CD4-positive, alpha-beta T cell (primary cell): ENCODE measurements at regions not wholly inside any gene's neighbourhood (a gene's known extent, or its start where the extent isn't known, plus 50 kb on each side); places are given as distances from the start of the nearest gene placed in this dataset.

Experiments
- ATAC-seq: fragments of 200-7000 bp; cut with Tn5 transposase; one replicate; pipeline ENCODE4 v1.10.0; 2022; ENCODE audit warnings: mild to moderate bottlenecking; ENCODE audit not compliant: poor library complexity
- CTCF ChIA-PET: fragments of 350-600 bp; sonication (Branson Sonifier 250); formaldehyde crosslinking; loops from one replicate; lab custom pipeline; 2021; ENCODE audit warnings: antibody characterized with exemption, inconsistent platforms; lab: Charles Lee
- POLR2A ChIA-PET: fragments of 350-600 bp; sonication (Branson Sonifier 250); formaldehyde crosslinking; loops from one replicate; lab custom pipeline; 2021; ENCODE audit warnings: antibody characterized with exemption, inconsistent platforms; lab: Charles Lee
- DNase-seq, 14 experiments: peaks; one replicate each; pipeline ENCODE4 v3.0.0-alpha.2; 2013 to 2020; ENCODE audit warnings: mixed read lengths in 2 of 14
- H3K27ac ChIP-seq, 2 donors: one replicate each; pipeline versions ENCODE4 v1.5.1 to v1.7.0; 2013; ENCODE audit warnings: low read length in 2 of 2, low read depth in 1 of 2, mild to moderate bottlenecking in 1 of 2
- H3K27me3 ChIP-seq, 2 experiments: 1 replicate in 1 of 2; 2 replicates in 1 of 2; pipeline versions ENCODE4 v1.6.1 to v1.7.0; 2013; ENCODE audit warnings: low read length in 2 of 2, control low read depth in 1 of 2, mild to moderate bottlenecking in 1 of 2, moderate library complexity in 1 of 2; ENCODE audit not compliant: insufficient read depth in 2 of 2, control insufficient read depth in 1 of 2
- H3K36me3 ChIP-seq: one replicate; pipeline ENCODE4 v1.6.1; 2013; ENCODE audit warnings: low read length, control low read depth; ENCODE audit not compliant: insufficient read depth
- H3K4me1 ChIP-seq: one replicate; pipeline ENCODE4 v1.6.1; 2013; ENCODE audit warnings: low read length, control low read depth; ENCODE audit not compliant: insufficient read depth
- H3K4me3 ChIP-seq: one replicate; pipeline ENCODE4 v1.5.1; 2013; ENCODE audit warnings: mild to moderate bottlenecking, low read length, moderate library complexity
- H3K9me3 ChIP-seq, 2 experiments: 1 replicate in 1 of 2; 2 replicates in 1 of 2; pipeline versions ENCODE4 v1.6.1 to v1.7.0; 2013; ENCODE audit warnings: low read length in 2 of 2, mild to moderate bottlenecking in 2 of 2, control low read depth in 1 of 2, moderate library complexity in 1 of 2; ENCODE audit not compliant: control insufficient read depth in 1 of 2, insufficient read depth in 1 of 2
- H3K27ac Mint-ChIP-seq: one replicate; pipeline ENCODE4 v1.8.0; 2020; ENCODE audit warnings: mixed read lengths
- H3K27me3 Mint-ChIP-seq: one replicate; pipeline ENCODE4 v1.8.0; 2021; ENCODE audit warnings: mixed read lengths
- H3K36me3 Mint-ChIP-seq: one replicate; pipeline ENCODE4 v1.8.0; 2021; ENCODE audit warnings: low read depth, mixed read lengths
- H3K4me1 Mint-ChIP-seq: one replicate; pipeline ENCODE4 v1.8.0; 2021; ENCODE audit warnings: low read depth, mixed read lengths
- H3K4me3 Mint-ChIP-seq: one replicate; pipeline ENCODE4 v1.8.0; 2020; ENCODE audit warnings: mild to moderate bottlenecking, mixed read lengths
- H3K9me3 Mint-ChIP-seq: one replicate; pipeline ENCODE4 v1.8.0; 2020; ENCODE audit warnings: mixed read lengths
- intact Hi-C, 2 experiments: fragments of 100-400 bp; cut with DNase I in 1 of 2; cut with micrococcal nuclease in 1 of 2; formaldehyde crosslinking; loops; one replicate each; pipeline versions ENCODE4 v1.15.1 to v1.9.0; 2023 to 2025; cut with DNase I, micrococcal nuclease
- TF ChIP-seq, protein P1 (sequence below): fragments of 200-600 bp; IDR thresholded peaks from one replicate; pipeline ENCODE4 v1.8.0; 2022; ENCODE audit warnings: antibody characterized with exemption, mild to moderate bottlenecking

DNA sequence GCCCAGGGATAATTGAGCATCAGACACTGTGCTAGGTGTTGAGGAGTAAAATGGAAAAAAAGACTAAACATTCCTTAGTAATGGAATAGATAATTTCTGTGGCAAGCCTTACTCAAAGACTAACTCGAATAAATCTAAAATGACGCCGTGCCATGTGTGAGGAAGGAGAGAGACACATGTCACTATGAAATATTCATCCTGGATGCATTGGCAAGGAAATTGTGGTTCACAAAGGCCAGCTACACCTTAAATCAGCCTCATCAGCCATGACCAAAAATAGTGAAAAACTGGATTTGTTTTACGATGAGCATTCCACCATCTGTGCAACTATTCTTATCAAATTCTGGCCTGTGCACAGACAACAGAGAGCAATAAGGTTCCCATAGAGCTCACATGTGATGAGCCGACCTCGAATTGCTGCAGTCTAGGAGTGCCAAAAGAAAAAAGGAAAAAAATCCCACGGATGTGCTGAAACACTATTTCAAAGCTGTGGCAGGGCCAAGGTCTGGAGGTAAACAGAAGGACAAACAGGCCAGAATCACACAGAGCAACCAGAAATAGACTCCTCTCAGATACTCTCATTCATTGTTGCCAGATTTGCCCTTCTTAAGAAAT is 505.7 kb downstream of the EFNB2 start:
- H3K27me3 Mint-ChIP-seq: no peaks in the 10 kb centered on the region
- Histone ChIP-seq H3K4me1 (no peaks in the 10 kb centered on the region), H3K36me3 (no peaks in the 10 kb centered on the region), H3K27me3 (no peaks in the 10 kb centered on the region), H3K9me3 (no peaks in the 10 kb centered on the region), H3K4me3 (no peak overlapping the region), H3K27ac (no peak overlapping the region)
- DNase-seq: no peak
- H3K4me3 Mint-ChIP-seq: no peak overlapping the region
- ChIA-PET POLR2A (interaction anchor here (0.6 kb wide), 1 partner anchor 475 kb away, joined by 3 read pairs; no protein-coding TSS in a partner anchor), CTCF (no interaction called here)
- no peaks in the 10 kb centered on the region for H3K36me3 Mint-ChIP-seq
- ATAC-seq: no peak
- no peaks in the 10 kb centered on the region for H3K4me1 Mint-ChIP-seq
- intact Hi-C loops: no loop called here
- H3K9me3 Mint-ChIP-seq: no peaks in the 10 kb centered on the region
- no peak overlapping the region for H3K27ac Mint-ChIP-seq
- TF ChIP-seq, protein P1, sequence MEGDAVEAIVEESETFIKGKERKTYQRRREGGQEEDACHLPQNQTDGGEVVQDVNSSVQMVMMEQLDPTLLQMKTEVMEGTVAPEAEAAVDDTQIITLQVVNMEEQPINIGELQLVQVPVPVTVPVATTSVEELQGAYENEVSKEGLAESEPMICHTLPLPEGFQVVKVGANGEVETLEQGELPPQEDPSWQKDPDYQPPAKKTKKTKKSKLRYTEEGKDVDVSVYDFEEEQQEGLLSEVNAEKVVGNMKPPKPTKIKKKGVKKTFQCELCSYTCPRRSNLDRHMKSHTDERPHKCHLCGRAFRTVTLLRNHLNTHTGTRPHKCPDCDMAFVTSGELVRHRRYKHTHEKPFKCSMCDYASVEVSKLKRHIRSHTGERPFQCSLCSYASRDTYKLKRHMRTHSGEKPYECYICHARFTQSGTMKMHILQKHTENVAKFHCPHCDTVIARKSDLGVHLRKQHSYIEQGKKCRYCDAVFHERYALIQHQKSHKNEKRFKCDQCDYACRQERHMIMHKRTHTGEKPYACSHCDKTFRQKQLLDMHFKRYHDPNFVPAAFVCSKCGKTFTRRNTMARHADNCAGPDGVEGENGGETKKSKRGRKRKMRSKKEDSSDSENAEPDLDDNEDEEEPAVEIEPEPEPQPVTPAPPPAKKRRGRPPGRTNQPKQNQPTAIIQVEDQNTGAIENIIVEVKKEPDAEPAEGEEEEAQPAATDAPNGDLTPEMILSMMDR: no peak

DNA sequence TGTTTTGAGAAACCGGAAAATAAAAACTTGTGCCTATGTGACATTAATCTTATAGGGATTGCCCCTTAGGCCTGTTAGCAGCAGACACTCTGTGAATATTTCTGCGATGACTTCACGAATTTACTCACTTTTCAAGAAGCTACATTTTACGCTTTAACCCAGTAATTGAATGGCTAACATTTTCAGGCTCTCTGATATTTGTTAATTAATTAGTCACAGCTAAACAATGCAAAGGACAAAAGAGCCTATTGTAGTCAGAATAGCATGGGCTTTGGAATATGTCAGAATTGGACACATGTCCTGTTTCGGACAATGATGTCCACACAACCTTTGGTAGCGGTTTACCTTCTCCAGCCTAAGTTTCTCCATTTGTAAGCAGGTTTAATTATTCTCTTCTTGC is 506.6 kb downstream of the EFNB2 start:
- ATAC-seq: no peak
- H3K36me3 ChIP-seq: no peaks in the 10 kb centered on the region
- no peak overlapping the region for H3K27ac Mint-ChIP-seq

DNA sequence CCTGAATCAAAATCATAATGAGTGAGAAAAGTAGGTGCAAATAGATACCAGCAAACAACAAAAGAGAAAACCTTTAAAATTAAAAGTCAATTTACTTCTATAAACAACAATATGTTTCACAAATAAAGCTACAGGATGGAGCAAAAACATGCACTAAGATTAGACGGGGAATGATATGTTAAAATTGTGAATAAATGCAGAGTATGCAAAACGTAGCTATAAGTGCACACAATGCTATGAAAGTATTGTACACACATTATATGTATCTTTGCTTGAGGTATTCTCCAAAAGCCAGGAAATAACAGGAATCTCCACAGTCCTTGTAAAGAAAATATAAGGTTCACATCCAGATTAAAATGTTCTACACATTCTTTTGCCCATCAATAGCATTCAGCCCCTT is 523.9 kb downstream of the EFNB2 start:
- DNase-seq (no peak), ATAC-seq (no peak)
- intact Hi-C loops: no loop called here
- no peaks in the 10 kb centered on the region for H3K27me3 Mint-ChIP-seq
- H3K4me3 Mint-ChIP-seq: no peak overlapping the region
- TF ChIP-seq, protein P1: no peak
- no peak overlapping the region for H3K27ac Mint-ChIP-seq
- Histone ChIP-seq H3K4me1 (no peaks in the 10 kb centered on the region), H3K27me3 (no peaks in the 10 kb centered on the region), H3K36me3 (no peaks in the 10 kb centered on the region), H3K4me3 (no peak overlapping the region), H3K27ac (no peak overlapping the region), H3K9me3 (no peaks in the 10 kb centered on the region)
- CTCF ChIA-PET: no interaction called here
- H3K9me3 Mint-ChIP-seq: peaks cover 2% of the 10 kb centered on the region
- H3K36me3 Mint-ChIP-seq: no peaks in the 10 kb centered on the region
- H3K4me1 Mint-ChIP-seq: no peaks in the 10 kb centered on the region
- POLR2A ChIA-PET: no interaction called here

More for the DNA sequence above, 506.6 kb downstream of the EFNB2 start:
- H3K4me1 ChIP-seq: no peaks in the 10 kb centered on the region
- intact Hi-C loops: no loop called here
- CTCF ChIA-PET: no interaction called here
- POLR2A ChIA-PET: no interaction called here
- H3K4me1 Mint-ChIP-seq: no peaks in the 10 kb centered on the region
- H3K9me3 ChIP-seq: no peaks in the 10 kb centered on the region
- TF ChIP-seq, protein P1: no peak
- H3K9me3 Mint-ChIP-seq: no peaks in the 10 kb centered on the region
- no peaks in the 10 kb centered on the region for H3K27me3 ChIP-seq
- no peak overlapping the region for H3K27ac ChIP-seq
- no peak overlapping the region for H3K4me3 ChIP-seq
- no peaks in the 10 kb centered on the region for H3K36me3 Mint-ChIP-seq
- H3K4me3 Mint-ChIP-seq: no peak overlapping the region
- H3K27me3 Mint-ChIP-seq: no peaks in the 10 kb centered on the region
- DNase-seq: no peak
